HG03196 (cell line): ENCODE measurements at regions not wholly inside any gene's neighbourhood (a gene's known extent, or its start where the extent isn't known, plus 50 kb on each side); places are given as distances from the start of the nearest gene placed in this dataset.

Experiments used
- ATAC-seq: cut with Tn5 transposase; IDR thresholded peaks from one replicate; pipeline ENCODE4 v1.9.1; 2021; ENCODE audit not compliant: unreplicated experiment

- no peak for ATAC-seq
Measured at GRCh38 chr14:62357362-62357761, 595.1 kb downstream of the SNAPC1 start.

- ATAC-seq: no peak
Measured at GRCh38 chr14:62364161-62364560, 601.9 kb downstream of the SNAPC1 start.

- no peak for ATAC-seq
Measured at GRCh38 chr14:62364800-62365280, 602.6 kb downstream of the SNAPC1 start.

GRCh38 chr14:62369919-62370560 is 607.8 kb downstream of the SNAPC1 start:
- no peak for ATAC-seq

GRCh38 chr14:62373944-62374343 is 611.7 kb downstream of the SNAPC1 start:
- ATAC-seq: no peak

- ATAC-seq: no peak
Measured at GRCh38 chr14:62378057-62378456, 615.8 kb downstream of the SNAPC1 start.

- ATAC-seq: no peak
Measured at GRCh38 chr14:62381311-62382070, 619.3 kb downstream of the SNAPC1 start.

- no peak for ATAC-seq
Measured at GRCh38 chr14:62409169-62409568, 636.1 kb downstream of the KCNH5 start.

- ATAC-seq: no peak
Measured at GRCh38 chr14:62409626-62410300, 635.5 kb downstream of the KCNH5 start.

- no peak for ATAC-seq
Measured at GRCh38 chr14:62420847-62421246, 624.4 kb downstream of the KCNH5 start.

- no peak for ATAC-seq
Measured at GRCh38 chr14:62428429-62429203, 616.6 kb downstream of the KCNH5 start.

GRCh38 chr14:62429683-62430082 is 615.6 kb downstream of the KCNH5 start:
- no peak for ATAC-seq

- no peak for ATAC-seq
Measured at GRCh38 chr14:62431496-62431895, 613.8 kb downstream of the KCNH5 start.

- no peak for ATAC-seq
Measured at GRCh38 chr14:62432955-62433354, 612.3 kb downstream of the KCNH5 start.

GRCh38 chr14:62436261-62436660 is 609.0 kb downstream of the KCNH5 start:
- no peak for ATAC-seq

- ATAC-seq: no peak
Measured at GRCh38 chr14:62439210-62439609, 606.0 kb downstream of the KCNH5 start.

GRCh38 chr14:62443796-62444195 is 601.5 kb downstream of the KCNH5 start:
- ATAC-seq: no peak

GRCh38 chr14:62445570-62445969 is 599.7 kb downstream of the KCNH5 start:
- ATAC-seq: no peak

GRCh38 chr14:62451221-62451620 is 594.0 kb downstream of the KCNH5 start:
- no peak for ATAC-seq

GRCh38 chr14:62453226-62453625 is 592.0 kb downstream of the KCNH5 start:
- ATAC-seq: no peak

GRCh38 chr14:62455446-62455845 is 589.8 kb downstream of the KCNH5 start:
- ATAC-seq: no peak
